Omental fat pad (tissue), 3 donors: ENCODE measurements at regions not wholly inside any gene's neighbourhood (a gene's known extent, or its start where the extent isn't known, plus 50 kb on each side); places are given as distances from the start of the nearest gene placed in this dataset.

Source experiments
- ATAC-seq: fragments of 150-250 bp; one replicate; pipeline ENCODE4 v1.9.1; 2016; ENCODE audit warnings: mild to moderate bottlenecking, moderate library complexity; ENCODE audit not compliant: low FRiP score
- DNase-seq: peaks from one replicate; pipeline ENCODE4 v3.0.0-alpha.2; 2019; ENCODE audit warnings: low spot score
- CTCF ChIP-seq, 3 donors: fragments of 450-650 bp; IDR thresholded peaks; one replicate each; pipeline ENCODE4 v1.5.1; 2016 to 2017; ENCODE audit warnings: antibody characterized with exemption in 3 of 3, mild to moderate bottlenecking in 3 of 3, moderate library complexity in 2 of 3

- DNase-seq = no peak
- no peak for TF ChIP-seq CTCF (IDR thresholded peaks at IDR 0.05)
- no peak for ATAC-seq
Observed at GRCh38 chr10:107686095-107686494, 521.6 kb upstream of the SORCS1 start.

- DNase-seq (no peak), ATAC-seq (no peak)
- no peak for TF ChIP-seq CTCF (IDR thresholded peaks at IDR 0.05)
Observed at GRCh38 chr10:107671960-107672359, 507.5 kb upstream of the SORCS1 start.

GRCh38 chr10:107666214-107666613, 501.7 kb upstream of the SORCS1 start:
- DNase-seq (no peak), ATAC-seq (no peak)
- TF ChIP-seq CTCF (IDR thresholded peaks at IDR 0.05) = no peak

GRCh38 chr10:107665459-107665858, 501.0 kb upstream of the SORCS1 start:
- no peak for TF ChIP-seq CTCF (IDR thresholded peaks at IDR 0.05)

GRCh38 chr10:107657851-107658250, 493.3 kb upstream of the SORCS1 start:
- TF ChIP-seq CTCF (IDR thresholded peaks at IDR 0.05) = no peak
- no peak for ATAC-seq
- DNase-seq = no peak

More at GRCh38 chr10:107665459-107665858, 501.0 kb upstream of the SORCS1 start:
- DNase-seq = no peak
- ATAC-seq = no peak

GRCh38 chr10:107656932-107657331, 492.4 kb upstream of the SORCS1 start:
- no peak for TF ChIP-seq CTCF (IDR thresholded peaks at IDR 0.05)
- ATAC-seq (no peak), DNase-seq (no peak)

GRCh38 chr10:107653832-107654287, 489.4 kb upstream of the SORCS1 start:
- no peak for TF ChIP-seq CTCF (IDR thresholded peaks at IDR 0.05)
- no peak for DNase-seq
- peak; percentile 66 for ATAC-seq
